HG03280 (cell line): ENCODE measurements at regions not wholly inside any gene's neighbourhood (a gene's known extent, or its start where the extent isn't known, plus 50 kb on each side); places are given as distances from the start of the nearest gene placed in this dataset.

Experiments
- ATAC-seq: cut with Tn5 transposase; IDR thresholded peaks from one replicate; pipeline ENCODE4 v1.9.1; 2021; ENCODE audit warnings: mild to moderate bottlenecking, moderate library complexity; ENCODE audit not compliant: unreplicated experiment

DNA sequence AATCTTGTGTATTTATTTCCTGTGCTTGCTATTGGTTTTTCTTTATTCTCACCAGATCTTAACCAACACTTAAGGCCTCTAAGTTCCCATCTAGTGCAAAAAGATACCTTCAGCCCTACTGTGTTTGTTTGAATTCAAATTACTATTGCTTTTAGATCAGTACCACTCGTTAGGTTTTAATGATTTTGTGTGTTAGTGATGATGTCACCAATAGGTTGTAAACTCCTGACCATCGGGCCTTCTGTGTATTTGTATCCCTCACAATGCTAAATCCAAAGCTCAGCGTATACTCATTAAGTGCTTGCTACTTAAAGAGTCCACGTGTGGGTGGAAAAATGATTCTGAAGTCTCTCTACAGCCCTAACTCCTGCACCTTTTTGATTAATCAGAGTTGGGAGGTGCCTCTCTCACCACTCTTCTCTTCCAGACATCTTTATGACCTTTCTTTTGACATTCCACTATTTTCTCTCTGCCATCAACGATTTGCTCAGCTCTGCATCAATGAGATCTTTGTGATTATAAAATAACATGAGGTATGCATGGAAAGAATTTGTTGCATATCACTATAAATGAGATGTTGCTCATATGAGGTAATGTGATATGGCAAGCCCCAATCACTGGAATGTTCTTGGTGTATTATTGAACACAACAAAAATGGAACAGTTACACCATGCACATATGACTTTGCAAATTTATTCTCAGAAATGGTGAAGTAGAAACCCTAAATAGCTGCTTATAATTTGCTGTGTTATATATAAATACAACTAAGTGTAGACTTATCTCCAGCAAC, 55.1 kb upstream of the LAMA2 start:
- ATAC-seq, result no peak

DNA sequence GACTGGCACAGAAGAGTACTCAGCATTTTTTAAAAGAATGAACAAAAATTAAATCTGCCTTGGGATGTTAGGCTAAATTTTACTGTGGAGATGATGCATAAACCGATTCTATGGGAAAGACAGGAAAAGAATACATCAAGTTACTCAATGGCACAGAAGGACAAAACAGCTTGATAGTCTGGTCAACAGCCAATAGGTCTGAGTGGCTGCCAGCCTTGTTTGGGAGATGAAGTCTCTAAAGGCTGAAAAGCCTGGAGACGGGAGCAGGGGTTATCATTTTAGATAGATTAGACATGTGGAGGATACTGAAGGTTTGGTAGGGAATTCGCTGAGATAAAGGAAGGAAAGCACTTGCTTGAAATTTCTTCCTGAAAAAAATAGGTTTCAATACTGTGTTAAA, 56.3 kb upstream of the LAMA2 start:
- no peak for ATAC-seq

DNA sequence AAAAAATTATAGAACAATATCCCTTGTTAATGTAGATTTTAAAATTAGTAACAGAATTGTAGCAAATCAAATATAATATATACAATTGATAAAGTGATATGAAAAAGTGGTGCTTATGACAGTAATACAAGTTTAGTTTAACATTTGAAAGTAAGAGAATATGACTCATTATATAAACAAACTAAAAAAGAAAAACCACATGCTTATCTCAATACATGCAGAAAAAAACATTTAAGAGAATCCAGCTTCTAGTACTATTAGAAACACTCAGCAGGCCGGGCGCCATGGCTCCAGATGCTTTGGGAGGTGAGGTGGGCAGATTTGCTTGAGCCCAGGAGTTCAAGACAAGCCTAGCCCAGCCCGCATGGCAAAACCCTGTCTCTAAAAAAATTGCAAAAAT, 60.7 kb upstream of the LAMA2 start:
- ATAC-seq, result no peak

DNA sequence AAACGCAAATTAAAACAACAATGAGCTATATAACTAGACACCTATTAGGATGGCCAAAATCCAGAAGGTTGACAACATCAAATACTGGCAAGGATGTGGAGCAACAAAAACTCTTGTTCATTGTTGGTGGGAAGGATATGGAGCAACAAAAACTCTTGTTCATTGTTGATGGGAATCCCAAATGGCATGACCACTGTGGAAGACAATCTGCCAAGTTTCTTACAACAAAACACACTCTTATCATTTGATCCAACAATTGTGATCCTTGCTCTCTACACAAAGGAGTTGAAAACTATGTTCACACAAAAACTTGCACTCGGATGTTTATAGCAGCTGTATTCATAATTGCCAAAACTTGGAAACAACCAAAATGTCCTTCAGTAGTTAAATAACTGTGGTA, 61.8 kb upstream of the LAMA2 start:
- ATAC-seq, result no peak

DNA sequence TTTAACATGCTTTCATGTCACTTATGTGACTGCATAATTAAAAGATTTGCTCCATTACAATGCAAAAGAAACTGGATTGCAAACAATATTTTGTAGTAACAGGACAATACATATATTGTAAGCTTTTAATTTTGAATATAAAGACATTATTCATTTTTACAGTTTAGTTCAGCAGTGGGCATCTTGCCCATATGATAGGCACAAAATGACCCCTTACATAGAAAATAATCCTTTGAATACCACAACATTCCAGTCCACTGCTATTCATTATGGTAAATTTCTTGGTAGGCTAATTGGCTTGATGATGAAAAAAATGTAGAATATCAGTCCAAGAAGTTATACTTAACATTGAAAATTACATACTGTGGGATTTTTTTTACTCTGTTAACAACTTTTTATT, 74.1 kb upstream of the LAMA2 start:
- no peak for ATAC-seq

DNA sequence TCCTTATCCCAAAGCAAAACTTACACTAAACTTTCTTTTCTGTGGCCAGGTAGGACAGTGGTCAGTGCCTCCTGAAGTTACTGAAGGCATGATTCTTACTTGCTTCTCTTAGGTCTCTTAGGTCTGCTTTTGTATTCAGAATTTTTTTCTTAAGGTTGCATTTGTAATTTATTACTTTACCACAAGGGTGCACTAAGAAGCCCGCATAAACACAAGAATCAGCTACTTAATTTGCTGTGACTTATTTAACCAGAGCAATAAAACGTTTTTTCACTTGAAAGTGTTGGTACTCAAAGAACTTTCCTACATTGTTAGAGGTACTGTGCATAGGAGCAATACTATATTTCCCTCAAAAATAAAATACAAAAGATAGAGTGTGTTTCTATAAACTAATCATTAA, 75.4 kb upstream of the LAMA2 start:
- no peak for ATAC-seq

DNA sequence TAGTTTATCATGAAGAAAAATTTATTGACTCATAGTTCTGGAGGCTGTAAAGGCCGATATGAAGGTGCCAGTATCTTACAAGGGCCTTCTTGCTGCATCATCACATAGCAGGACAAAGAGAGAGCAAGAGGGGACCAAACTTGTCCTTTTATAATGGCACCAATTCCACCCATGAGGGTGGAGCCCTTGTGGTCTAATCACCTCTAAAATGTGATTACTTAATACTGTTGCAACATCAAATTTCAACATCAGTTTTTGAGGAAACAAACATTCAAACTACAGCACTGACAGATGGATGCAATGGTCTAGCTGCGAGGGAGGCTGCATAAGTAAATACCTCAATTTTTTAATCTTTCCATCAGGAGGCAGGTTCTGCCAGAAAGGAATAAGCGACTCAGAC, 76.7 kb upstream of the LAMA2 start:
- no peak for ATAC-seq

DNA sequence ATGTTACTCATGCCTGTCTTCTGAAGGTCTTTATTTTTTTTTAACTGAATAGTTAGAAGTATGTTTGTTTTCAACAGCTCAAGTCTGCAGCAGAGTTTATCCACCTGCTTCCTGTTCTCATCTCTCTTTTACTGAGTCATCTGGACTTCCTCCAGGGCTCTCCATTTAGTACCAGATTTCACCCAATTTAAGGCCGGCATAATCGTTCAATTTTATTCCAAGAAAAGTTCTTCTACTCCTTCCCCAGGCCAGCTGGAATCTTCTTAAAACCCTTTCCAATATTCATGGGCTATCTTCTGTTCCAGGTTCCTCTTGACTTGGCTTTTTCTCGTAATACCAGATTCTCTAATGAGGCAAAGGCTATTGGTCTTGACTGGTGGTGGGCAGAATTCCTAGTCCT, 79.0 kb upstream of the LAMA2 start:
- ATAC-seq, result no peak

DNA sequence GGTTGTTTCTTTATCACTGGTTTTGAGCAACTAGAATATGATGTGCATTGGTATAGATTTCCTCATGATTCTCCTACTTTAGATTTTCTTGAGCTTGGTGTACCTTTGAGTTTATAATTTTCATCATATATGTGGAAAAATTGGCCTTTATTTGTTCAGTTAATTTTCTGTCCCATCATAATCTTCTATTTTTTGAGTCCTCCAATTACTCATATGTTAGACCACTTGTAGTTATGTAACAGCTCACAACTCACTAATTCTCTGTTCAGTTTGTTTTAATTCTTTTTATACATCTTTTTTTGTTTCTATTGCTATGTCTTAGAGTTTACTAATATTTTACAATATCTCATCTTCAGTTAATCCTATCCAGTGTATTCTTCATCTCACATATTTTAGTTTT, 81.3 kb upstream of the LAMA2 start:
- no peak for ATAC-seq

DNA sequence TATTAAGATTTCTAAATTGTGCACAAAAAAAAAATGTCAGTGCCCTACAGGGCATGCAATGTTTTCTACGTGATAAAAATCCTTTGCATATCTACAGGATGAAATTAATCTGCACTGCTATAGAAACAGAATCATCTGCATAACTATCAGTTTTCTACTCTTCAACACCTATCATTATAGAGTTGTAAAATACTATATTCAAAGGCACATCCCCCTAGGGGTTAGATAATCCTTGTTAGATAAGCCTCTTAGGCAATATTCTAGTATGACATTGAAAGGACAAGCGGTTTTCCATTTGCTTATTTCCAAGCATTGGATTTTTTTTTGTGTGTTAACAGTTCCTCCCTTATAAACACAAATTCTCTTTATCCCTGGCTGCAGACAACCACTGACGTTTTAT, 98.7 kb upstream of the LAMA2 start:
- ATAC-seq, result no peak

DNA sequence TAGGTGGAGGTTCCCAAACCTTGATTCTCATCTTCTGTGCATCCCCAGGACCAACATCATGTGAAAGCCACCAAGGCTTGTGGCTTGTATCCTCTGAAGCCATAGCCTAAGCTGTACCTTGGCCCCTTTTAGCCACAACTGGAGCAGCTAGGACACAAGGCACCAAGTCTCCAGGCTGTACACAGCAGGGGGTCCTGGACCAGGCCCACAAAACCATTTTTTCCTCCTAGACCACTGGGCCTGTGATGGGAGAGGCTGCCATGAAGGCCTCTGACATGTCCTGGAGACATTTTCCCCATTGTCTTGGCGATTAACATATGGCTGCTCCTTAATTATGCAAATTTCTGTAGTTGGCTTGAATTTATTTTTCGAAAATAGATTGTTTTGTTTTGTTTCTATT, 114.8 kb upstream of the LAMA2 start:
- ATAC-seq, result no peak

DNA sequence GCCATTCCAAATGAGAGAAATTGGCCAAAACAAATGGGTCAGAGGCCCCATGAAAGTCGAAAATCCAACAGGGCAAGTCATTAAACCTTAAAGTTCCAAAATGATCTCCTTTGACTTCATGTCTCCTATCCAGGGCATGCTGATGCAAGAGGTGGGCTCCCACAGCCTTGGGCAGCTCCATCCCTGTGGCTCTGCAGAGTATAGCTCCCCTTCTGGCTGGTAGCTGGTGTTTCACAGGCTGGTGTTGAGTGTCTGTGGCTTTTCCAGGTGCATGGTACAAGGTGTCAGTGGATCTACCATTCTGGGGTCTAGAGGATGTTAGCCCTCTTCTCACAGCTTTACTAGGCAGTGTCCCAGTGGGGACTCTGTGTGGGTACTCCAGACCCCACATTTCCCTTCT, 115.2 kb upstream of the LAMA2 start:
- ATAC-seq, result no peak

DNA sequence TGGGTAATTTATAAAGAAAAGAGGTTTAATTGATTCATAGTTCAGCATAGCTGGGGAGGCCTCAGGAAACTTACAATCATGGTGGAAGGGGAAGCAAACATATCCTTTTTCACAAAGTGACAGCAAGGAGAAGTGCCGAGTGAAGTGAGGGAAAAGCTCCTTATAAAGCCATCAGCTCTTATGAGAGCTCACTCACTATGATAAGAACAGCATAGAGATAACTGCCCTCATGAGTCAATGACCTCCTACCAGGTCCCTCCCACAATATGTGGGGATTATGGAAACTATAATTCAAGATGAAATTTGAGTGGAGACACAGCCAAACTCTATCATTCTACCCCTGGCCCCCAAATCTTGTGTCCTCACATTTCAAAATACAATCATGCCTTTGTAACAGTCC, 115.8 kb upstream of the LAMA2 start:
- ATAC-seq, result no peak

DNA sequence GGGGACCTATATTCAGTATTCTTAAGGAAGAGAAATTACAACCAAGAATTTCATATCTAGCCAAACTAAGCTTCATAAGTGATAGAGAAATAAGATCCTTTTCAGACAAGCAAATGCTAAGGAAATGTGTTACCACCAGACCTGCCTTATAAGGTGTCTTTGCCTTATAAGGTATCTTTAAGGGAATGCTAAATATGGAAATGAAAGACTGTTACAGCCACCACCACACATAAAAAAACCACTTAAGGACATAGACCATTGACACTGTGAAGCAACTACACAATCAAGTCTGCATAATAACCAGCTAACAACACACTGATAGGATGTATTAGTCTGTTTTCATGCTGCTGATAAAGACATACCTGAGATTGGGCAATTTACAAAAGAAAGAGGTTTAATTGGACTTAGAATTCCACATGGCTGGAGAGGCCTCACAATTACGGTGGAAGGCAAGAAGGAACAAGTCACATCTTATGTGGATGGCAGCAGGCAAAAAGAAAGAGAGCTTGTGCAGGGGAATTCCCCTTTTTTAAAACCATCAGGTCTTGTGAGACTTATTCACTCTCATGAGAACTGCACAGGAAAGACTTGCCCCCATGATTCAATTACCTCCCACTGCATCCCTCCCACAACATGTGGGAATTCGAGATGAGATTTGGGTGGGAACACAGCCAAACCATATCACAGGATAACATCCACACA, 119.2 kb upstream of the LAMA2 start:
- no peak for ATAC-seq

DNA sequence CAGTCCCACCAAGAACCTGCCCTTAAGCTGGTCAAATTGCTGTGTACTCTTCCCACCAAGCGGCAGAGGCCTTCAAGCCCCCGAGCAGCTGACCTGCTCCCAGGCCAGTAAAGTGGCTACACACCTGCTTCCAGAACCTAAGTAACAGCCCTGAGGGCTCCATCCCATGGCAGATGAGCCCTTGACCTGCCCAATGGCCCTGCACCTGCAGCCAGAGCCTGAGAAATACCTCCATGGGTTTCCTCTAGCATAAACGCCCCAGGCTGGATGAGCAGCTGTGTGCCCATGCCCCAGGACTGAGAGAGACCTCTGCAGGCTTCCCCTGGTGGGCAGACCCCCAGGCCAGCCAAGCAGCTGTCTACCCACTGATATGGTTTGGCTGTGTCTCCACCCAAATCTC, 123.0 kb upstream of the LAMA2 start:
- no peak for ATAC-seq

DNA sequence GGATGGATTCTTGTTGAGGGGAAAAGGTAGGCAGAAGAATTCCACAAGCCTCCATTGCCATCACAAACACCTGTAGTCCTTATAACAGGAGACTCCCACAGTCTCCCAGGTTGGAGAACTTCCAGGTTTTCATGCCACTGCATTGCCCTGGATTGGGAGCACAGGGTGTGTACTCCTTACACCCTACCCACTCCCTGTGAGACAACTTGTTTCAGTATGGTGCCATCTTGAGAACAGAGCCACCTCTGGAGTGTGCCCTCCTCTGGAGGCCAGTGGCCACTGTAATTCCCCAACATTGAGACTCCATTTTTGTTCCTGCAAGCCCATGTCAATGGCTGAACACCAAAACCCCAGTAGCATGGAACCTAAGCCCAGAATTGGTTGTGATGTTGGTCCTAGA, 123.5 kb upstream of the LAMA2 start:
- ATAC-seq, result no peak

DNA sequence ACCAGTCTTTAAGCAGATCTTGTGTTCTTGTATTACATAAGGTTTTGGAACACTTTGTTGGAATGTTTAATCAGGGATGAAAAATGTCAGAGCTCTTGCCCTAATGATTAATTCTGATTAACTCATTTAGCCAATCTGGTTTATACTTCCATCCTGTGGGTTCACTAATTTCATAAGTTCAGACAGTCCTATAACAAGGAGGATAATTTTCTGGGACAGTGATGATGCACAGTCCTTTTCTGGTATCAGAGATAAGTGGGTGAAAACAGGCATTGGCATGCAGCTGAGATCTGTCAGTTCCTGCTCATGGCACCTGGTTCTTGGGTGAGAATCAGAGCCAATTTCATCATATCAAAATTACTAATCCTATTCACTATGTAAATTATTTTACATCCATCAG, 125.0 kb upstream of the LAMA2 start:
- ATAC-seq, result no peak

DNA sequence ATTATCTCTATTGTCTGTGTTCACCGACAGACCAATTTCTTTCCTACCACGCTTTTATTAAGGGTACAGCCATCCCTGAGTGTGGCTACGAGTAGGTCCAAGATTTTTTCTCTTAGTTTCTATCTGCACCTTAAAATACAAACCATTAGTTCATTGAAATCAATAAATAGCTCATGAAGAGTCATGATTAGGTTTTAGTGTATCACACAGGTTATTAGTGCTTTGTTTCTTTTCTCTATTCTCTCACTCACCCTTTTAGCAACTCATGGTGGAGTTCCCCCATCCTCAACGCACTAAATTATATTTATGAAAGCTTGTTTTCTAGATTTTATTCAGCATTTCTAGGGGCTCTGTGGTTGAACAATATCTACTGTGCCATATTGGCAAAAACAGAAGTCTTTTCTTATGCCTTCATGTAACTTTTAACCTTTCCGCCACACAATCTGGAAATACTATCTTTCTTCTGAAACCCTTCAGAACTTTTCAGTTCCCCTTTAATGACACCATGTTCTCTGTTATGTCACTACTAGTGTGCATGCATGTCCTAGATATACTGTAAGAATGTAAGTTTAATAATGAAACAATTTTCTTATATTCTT, 128.2 kb upstream of the LAMA2 start:
- ATAC-seq, result peak; percentile 99

DNA sequence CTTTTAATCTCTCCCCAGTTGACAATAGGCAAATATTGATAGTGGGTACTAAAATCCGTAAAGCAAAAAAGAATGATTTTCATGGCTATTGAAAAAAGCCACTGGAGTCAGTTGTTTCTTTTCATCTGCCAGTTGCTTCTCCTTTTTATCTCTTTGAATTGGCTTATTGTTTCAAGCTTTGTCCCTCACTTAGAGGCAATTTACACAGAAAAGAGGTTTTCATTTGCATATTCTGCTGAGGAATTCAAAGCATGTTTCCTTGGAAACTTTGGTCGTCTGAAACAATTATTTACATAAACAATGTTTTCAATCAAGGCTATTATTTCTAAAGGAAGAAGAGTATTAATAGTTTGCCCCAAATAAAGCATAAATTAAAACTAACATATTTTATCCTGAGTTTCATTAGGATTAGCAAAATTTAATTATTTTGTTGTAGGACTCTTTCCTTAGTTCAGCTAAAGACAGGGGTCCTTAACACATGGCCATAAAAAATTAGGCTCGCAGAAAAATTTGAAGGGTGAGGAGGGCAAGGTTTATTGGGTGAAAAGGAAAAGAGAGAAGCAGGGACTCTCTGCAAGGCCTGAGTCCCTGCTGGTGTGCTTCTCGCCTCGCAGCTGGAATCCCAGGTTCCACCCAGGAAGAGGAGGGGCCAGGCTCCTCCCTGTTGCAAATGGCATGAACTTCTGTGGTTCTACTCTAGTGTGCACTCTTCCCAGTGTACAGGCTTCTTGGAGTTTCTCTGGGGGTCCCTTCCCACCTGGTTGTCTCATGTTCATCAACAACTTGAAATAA, 138.8 kb upstream of the LAMA2 start:
- ATAC-seq, result no peak

DNA sequence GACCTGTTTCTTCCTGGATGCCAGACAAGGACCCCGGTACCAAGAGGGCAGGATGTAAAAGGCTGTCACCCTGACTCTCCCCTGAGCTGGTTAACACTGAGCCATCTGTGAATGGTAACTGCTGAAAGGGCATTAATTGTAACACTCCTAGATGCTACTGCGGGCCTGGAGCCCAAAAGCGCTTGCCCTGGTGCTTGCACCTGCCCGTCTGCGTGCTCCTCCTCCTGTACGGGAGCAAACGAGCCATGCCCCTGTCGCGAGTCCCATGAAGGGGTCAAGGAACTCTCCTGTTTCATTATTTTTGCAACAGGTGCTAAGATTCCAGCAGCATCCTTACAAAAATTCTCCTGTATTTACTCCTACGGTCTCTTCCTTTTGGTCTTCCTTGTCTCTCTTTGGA, 140.0 kb upstream of the LAMA2 start:
- ATAC-seq, result no peak

DNA sequence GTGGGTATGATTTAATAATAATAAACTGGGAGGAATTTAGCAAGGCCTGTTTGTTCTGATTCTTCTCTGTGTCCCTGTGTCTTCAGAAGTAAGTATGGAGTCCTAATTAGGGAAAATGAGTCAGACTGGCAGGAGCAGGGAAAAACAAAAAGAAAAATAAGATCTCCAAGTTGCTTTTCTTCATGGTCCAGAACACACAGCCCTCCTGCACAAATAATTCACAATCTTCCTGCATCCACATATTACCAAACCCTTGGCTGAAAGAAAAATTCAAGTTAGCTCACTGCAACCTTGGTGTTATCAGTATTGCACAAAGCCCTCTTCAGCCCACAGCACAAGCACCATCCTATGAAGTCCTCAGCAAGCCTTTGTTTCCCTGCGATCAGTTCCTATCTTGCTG, 142.0 kb upstream of the LAMA2 start:
- ATAC-seq, result no peak

DNA sequence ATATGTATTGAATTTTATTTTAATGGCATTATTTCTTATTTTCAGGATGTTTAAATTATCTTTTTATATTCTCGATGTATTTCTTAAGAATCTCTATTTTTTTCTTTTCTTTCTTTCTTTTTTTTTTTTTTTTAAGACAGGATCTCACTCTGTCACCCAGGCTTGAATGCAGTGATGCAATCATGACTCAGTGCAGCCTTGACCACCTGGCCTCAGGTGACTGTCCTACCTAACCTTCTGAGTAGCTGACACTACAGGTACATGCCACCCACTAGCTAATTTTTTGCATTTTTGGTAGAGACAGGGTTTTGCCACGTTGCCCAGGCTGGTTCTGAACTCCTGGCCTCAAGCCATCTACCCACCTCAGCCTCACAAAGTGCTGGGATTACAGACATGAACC, 143.8 kb upstream of the LAMA2 start:
- ATAC-seq, result no peak
